Heart right ventricle (tissue), 16 donors: ENCODE measurements at regions not wholly inside any gene's neighbourhood (a gene's known extent, or its start where the extent isn't known, plus 50 kb on each side); places are given as distances from the start of the nearest gene placed in this dataset.

Experiments used
- ATAC-seq, 8 donors: fragments of 200-7000 bp; cut with Tn5 transposase; one replicate each; pipeline ENCODE4 v1.9.1; 2020; ENCODE audit warnings: mild to moderate bottlenecking in 8 of 8, moderate library complexity in 8 of 8, moderate number of reproducible peaks in 1 of 8
- DNase-seq, 2 donors: peaks; one replicate each; pipeline ENCODE4 v3.0.0-alpha.2; 2020
- H3K27ac ChIP-seq, 10 donors: fragments of 200-600 bp; sonication (generic) in 2 of 10; one replicate each; pipeline versions ENCODE4 v1.5.0 to v1.8.0; 2020 to 2022; ENCODE audit warnings: mild to moderate bottlenecking in 3 of 10
- H3K27me3 ChIP-seq, 7 donors: fragments of 200-600 bp; one replicate each; pipeline ENCODE4 v1.8.0; 2021 to 2022; ENCODE audit warnings: mild to moderate bottlenecking in 2 of 7
- H3K36me3 ChIP-seq, 9 donors: fragments of 200-600 bp; sonication (generic) in 1 of 9; one replicate each; pipeline versions ENCODE4 v1.5.0 to v1.8.0; 2020 to 2022; ENCODE audit warnings: mild to moderate bottlenecking in 2 of 9
- H3K4me1 ChIP-seq, 9 donors: fragments of 200-600 bp; sonication (generic) in 1 of 9; one replicate each; pipeline versions ENCODE4 v1.5.0 to v1.8.0; 2020 to 2022; ENCODE audit warnings: mild to moderate bottlenecking in 4 of 9
- H3K4me3 ChIP-seq, 10 donors: fragments of 200-600 bp; sonication (generic) in 2 of 10; one replicate each; pipeline versions ENCODE4 v1.5.0 to v1.8.0; 2020 to 2022; ENCODE audit warnings: mild to moderate bottlenecking in 7 of 10, moderate library complexity in 2 of 10
- H3K9me3 ChIP-seq, 11 donors: fragments of 200-600 bp in 10 of 11; sonication (generic) in 2 of 11; one replicate each; pipeline versions ENCODE4 v1.5.0 to v1.8.0; 2013 to 2022; ENCODE audit warnings: mild to moderate bottlenecking in 2 of 11, control low read depth in 1 of 11, moderate library complexity in 1 of 11
- WGBS, 2 donors: extraction: QIAGEN DNeasy Blood & Tissue Kit; methylation state at CpG; one replicate each; pipeline ENCODE4 v1.1.7; 2013; ENCODE audit warnings: inconsistent platforms in 1 of 2; 5-methylcytosine and 5-hydroxymethylcytosine counted together
- intact Hi-C, 10 donors: fragments of 100-400 bp; cut with DNase I; formaldehyde crosslinking; loops; one replicate each; pipeline versions ENCODE4 v1.11.1 to v1.14.2; 2022
- TF ChIP-seq, protein P1 (sequence below), 9 donors: fragments of 200-600 bp; sonication (generic) in 2 of 9; IDR thresholded peaks; one replicate each; pipeline versions ENCODE4 v1.5.0 to v1.8.0; 2021 to 2022; ENCODE audit warnings: antibody characterized with exemption in 9 of 9, mild to moderate bottlenecking in 5 of 9, moderate library complexity in 1 of 9
- donor health status: Arrhythmogenic right ventricular cardiomyopathy.
- donor health status: ischemic (EF 13 %, LVEDD 7.1; RV severe dilation, severe dysfunction).
- donor health status: healthy with polysubstance abuse.
- donor health status: DM: no; HTN: yes; CAD: no.
- donor health status: DM: no; HTN: no; CAD: no.
- donor health status: ischemic (EF 25% LVEDD 6.9; RV normal size, moderate dysfunction).
- donor health status: ischemic (EF 25% LVEDD 5.7; RV mildly dilated, moderate dysfunction).
- donor health status: healthy.
- donor health status: DM: yes; HTN: yes; CAD: no.
- donor health status: Ischemic cardiomyopathy.
- donor health status: ischemic (EF 35%, LVEDD 5.7; RV mildly dilated, moderate dysfunction).
- donor health status: nonischemic (EF 11% LVEDD 7.7; RV severe dilation, severe dysfunction).
- donor health status: DM: yes; HTN: yes; CAD: no.
- donor health status: PGD.
- donor health status: ischemic (EF 29% LVEDD 5.4; RV normal size, mild dysfunction).
- donor health status: nonischemic (EF 23%, LVEDD 6.1; RV moderate dilation, normal function).

DNA sequence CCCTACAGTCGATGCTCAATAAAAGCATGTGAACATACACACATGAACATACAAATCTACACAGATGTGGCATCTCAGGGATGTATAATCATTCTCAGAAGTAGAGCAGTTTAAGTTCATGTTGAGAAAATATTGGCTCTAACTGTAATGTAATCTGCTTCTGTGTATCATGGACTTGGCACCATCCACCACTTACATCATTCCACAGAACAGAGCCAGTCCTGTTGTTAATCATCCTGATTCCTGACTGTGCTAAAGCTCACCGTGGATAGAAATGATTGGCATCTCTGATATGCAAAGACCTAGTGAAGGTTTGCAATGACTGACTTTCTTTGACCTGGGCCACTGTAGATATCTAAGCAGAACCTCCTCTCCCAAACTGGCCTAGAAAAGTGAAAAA lies 1141.3 kb downstream of the BCL11B start:
- H3K36me3 ChIP-seq, result no peaks in the 10 kb centered on the region
- peaks cover 0 to 10% (median 0%) of the 10 kb centered on the region in 11 donors for H3K9me3 ChIP-seq
- ATAC-seq (no peak), DNase-seq (no peak)
- H3K4me1 ChIP-seq, result no peaks in the 10 kb centered on the region
- WGBS, 2 donors, result 42 to 46% methylated on average over 2 of the region's 2 CpGs
- peaks cover 0 to 22% (median 13%) of the 10 kb centered on the region in 7 donors for H3K27me3 ChIP-seq
- no peak overlapping the region for H3K27ac ChIP-seq
- no peak overlapping the region for H3K4me3 ChIP-seq
- intact Hi-C loops, result loop anchor here in 1 of 10 donors (10.0 kb wide), 1 partner anchor 1134 kb away; no protein-coding TSS in a partner anchor
- TF ChIP-seq, protein P1, sequence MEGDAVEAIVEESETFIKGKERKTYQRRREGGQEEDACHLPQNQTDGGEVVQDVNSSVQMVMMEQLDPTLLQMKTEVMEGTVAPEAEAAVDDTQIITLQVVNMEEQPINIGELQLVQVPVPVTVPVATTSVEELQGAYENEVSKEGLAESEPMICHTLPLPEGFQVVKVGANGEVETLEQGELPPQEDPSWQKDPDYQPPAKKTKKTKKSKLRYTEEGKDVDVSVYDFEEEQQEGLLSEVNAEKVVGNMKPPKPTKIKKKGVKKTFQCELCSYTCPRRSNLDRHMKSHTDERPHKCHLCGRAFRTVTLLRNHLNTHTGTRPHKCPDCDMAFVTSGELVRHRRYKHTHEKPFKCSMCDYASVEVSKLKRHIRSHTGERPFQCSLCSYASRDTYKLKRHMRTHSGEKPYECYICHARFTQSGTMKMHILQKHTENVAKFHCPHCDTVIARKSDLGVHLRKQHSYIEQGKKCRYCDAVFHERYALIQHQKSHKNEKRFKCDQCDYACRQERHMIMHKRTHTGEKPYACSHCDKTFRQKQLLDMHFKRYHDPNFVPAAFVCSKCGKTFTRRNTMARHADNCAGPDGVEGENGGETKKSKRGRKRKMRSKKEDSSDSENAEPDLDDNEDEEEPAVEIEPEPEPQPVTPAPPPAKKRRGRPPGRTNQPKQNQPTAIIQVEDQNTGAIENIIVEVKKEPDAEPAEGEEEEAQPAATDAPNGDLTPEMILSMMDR (IDR thresholded peaks at IDR 0.05), result no peak

DNA sequence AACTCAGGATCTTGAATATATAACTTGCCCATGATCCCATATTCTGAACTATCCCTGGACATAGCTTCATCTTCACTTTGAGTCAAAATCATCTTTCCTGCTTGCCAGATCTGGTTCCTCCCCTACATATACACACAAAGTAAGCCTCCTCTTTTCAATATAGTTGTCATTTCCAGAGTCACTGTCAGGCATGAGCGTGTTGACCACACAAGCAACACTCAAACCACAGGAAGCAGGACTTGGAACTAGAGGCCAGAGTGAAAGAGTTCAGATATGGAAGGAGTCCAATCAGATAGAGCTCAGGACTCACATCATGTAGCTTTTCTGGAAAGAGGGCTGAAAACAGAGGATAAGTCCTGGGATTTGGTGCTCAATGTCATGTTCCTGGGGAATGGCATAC lies 1140.6 kb downstream of the BCL11B start:
- no peaks in the 10 kb centered on the region for H3K36me3 ChIP-seq
- WGBS, 2 donors, result 50 to 61% methylated on average over 1 of the region's 1 CpG
- H3K9me3 ChIP-seq, result peaks cover 0 to 3% (median 0%) of the 10 kb centered on the region in 11 donors
- peaks cover 0 to 28% (median 21%) of the 10 kb centered on the region in 7 donors for H3K27me3 ChIP-seq
- H3K27ac ChIP-seq, result no peak overlapping the region
- ATAC-seq (no peak), DNase-seq (no peak)
- intact Hi-C loops, result loop anchor here in 1 of 10 donors (10.0 kb wide), 1 partner anchor 1133 kb away; no protein-coding TSS in a partner anchor
- H3K4me3 ChIP-seq, result no peak overlapping the region
- TF ChIP-seq, protein P1 (IDR thresholded peaks at IDR 0.05), result no peak
- H3K4me1 ChIP-seq, result no peaks in the 10 kb centered on the region

DNA sequence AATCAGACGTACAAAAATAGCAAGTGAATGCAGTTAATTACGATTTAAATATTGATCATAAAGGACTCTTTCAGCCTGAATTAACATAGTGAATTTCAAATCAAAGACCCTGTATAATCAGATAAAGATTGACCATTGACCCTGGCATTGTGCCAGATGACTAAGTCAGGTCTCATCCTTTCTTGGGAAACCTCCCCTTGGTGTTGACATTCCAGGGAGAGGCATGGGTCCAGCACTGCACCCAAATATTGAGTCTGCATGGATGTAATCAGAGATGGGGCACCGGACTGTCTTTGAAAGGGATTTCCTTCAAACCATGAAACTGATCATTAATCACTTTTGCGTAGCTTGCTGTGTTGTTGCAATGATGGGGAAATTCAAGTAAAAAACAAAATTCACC lies 1138.2 kb downstream of the BCL11B start:
- 81% methylated on average over 4 of the region's 4 CpGs for WGBS, 2 donors
- Histone ChIP-seq H3K27me3 (peaks cover 0 to 52% (median 38%) of the 10 kb centered on the region in 7 donors), H3K27ac (no peak overlapping the region), H3K4me1 (no peaks in the 10 kb centered on the region), H3K4me3 (no peak overlapping the region), H3K9me3 (no peaks in the 10 kb centered on the region), H3K36me3 (no peaks in the 10 kb centered on the region)
- no peak for DNase-seq
- no peak for ATAC-seq
- TF ChIP-seq, protein P1 (IDR thresholded peaks at IDR 0.05), result no peak
- intact Hi-C loops, result loop anchor here in 1 of 10 donors (10.0 kb wide), 1 partner anchor 1131 kb away; no protein-coding TSS in a partner anchor

DNA sequence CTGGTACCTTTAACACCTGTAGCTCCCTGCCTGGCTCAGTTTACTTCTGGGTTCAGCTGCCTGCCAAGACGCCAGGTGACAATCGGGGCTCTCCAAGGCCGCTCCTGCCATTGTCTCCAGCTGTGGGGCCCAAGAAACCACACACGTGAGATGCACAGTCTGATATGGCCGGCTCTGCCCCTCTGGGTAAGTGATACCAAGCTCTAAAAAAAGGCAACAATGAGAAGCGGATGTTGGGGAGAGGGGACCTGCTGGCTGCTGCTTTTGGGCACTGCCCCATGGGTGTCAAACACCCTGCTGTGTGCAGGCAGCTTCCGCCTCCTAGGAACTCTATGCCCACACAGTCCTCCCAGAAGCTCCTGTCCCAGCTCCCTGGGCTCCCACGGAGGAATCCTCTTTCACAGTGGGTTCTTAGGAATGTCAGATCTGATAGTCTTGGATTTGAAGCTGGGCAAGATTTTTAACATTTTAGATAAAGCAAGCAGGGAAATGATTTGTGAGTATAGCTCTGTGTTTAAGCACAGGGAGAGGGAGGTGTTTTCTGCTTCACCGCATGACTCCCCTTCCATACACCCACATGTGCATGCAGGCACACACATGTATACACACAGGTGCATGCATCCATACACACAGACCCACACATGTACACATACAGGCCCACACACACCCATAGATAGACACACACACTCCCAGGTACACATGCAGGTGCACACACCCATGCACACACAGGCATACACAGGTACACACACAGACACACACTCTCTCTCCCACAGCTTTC lies 1135.8 kb downstream of the BCL11B start:
- H3K27ac ChIP-seq, result no peak overlapping the region
- H3K4me3 ChIP-seq, result no peak overlapping the region
- H3K4me1 ChIP-seq, result no peaks in the 10 kb centered on the region
- H3K27me3 ChIP-seq, result peaks cover 0 to 66% (median 41%) of the 10 kb centered on the region in 7 donors
- 54 to 57% methylated on average over 9 of the region's 9 CpGs for WGBS, 2 donors
- no peak for DNase-seq
- TF ChIP-seq, protein P1 (IDR thresholded peaks at IDR 0.05), result no peak
- no peaks in the 10 kb centered on the region for H3K36me3 ChIP-seq
- no peaks in the 10 kb centered on the region for H3K9me3 ChIP-seq
- intact Hi-C loops, result loop anchor here in 1 of 10 donors (10.0 kb wide), 1 partner anchor 1129 kb away; no protein-coding TSS in a partner anchor
- no peak for ATAC-seq
